A549 (cell line): ENCODE measurements at regions not wholly inside any gene's neighbourhood (a gene's known extent, or its start where the extent isn't known, plus 50 kb on each side); places are given as distances from the start of the nearest gene placed in this dataset.
A peak's percentile ranks its signal among the peaks of the same experiment; 100 is the strongest.

Experiments
- ATAC-seq, 2 experiments: fragments of 200-7000 bp in 1 of 2; fragments of >200 bp in 1 of 2; cut with Nextera tagmentation in 1 of 2; cut with Tn5 transposase in 1 of 2; 3 replicates each; pipeline versions ENCODE4 v1.8.0 to v1.9.1; 2018 to 2020; ENCODE audit warnings: mild to moderate bottlenecking in 1 of 2, moderate library complexity in 1 of 2
- CTCF ChIA-PET: fragments of 300-600 bp; sonication (Branson Sonifier 250); formaldehyde crosslinking; extraction: SDS; loops from one replicate; lab custom pipeline; 2021; ENCODE audit warnings: antibody characterized with exemption, inconsistent platforms; lab: Yijun Ruan, JAX
- POLR2A ChIA-PET: fragments of 350-600 bp; formaldehyde crosslinking; extraction: SDS; loops from one replicate; lab custom pipeline; 2021; ENCODE audit warnings: antibody characterized with exemption, inconsistent platforms; lab: Yijun Ruan, JAX
- DNase-seq, 2 experiments: peaks; one replicate each; pipeline versions ENCODE4 v3.0.0 to v3.0.0-alpha.2; 2011 to 2016; ENCODE audit warnings: low read depth in 1 of 2, low spot score in 1 of 2
- FAIRE-seq: peaks from 2 replicates; lab custom pipeline; 2011; peaks lifted over from hg19 to GRCh38; lab: Jason Lieb, UNC
- H3K27ac ChIP-seq, 2 experiments: fragments of >200 bp; sonication (Bioruptor Twin); formaldehyde crosslinking; 3 replicates each; pipeline ENCODE4 v1.5.1; 2016 to 2017
- H3K4me1 ChIP-seq: fragments of >200 bp; sonication (Bioruptor Twin); formaldehyde crosslinking; 3 replicates; pipeline ENCODE4 v1.6.1; 2016
- H3K4me2 ChIP-seq: fragments of >200 bp; sonication (Bioruptor Twin); formaldehyde crosslinking; 3 replicates; pipeline ENCODE4 v1.6.1; 2016
- H3K4me3 ChIP-seq: fragments of >200 bp; sonication (Bioruptor Twin); formaldehyde crosslinking; 3 replicates; pipeline ENCODE4 v1.5.1; 2016
- H3K9me3 ChIP-seq: fragments of >200 bp; sonication (Bioruptor Twin); formaldehyde crosslinking; 3 replicates; pipeline ENCODE4 v1.6.1; 2016
- ATOH8 ChIP-seq: fragments of 250-450 bp; sonication (Bioruptor Pico); IDR thresholded peaks from 2 replicates; pipeline ENCODE4 v1.5.0; 2020; ENCODE audit warnings: low read depth, mild to moderate bottlenecking, moderate library complexity
- BCL3 ChIP-seq: fragments of >200 bp; sonication (Bioruptor Twin); formaldehyde crosslinking; IDR thresholded peaks from 3 replicates; pipeline ENCODE4 v1.6.1; 2016
- BHLHE40 ChIP-seq: IDR thresholded peaks from 2 replicates; pipeline ENCODE4 v1.6.1; 2012; ENCODE audit warnings: low read depth, low read length, inconsistent platforms
- CBX2 ChIP-seq: fragments of 200-600 bp; sonication (generic); IDR thresholded peaks from 2 replicates; pipeline ENCODE4 v1.6.1; 2016; ENCODE audit warnings: low read depth, mild to moderate bottlenecking, borderline replicate concordance
- CBX8 ChIP-seq: fragments of 200-600 bp; sonication (generic); IDR thresholded peaks from 2 replicates; pipeline ENCODE4 v1.6.1; 2016
- CEBPB ChIP-seq, 2 experiments: fragments of >200 bp in 1 of 2; sonication (Bioruptor Twin) in 1 of 2; formaldehyde crosslinking in 1 of 2; IDR thresholded peaks; 2 replicates each; pipeline ENCODE4 v1.6.1; 2012 to 2016
- CTCF ChIP-seq: fragments of >200 bp; sonication (Bioruptor Twin); formaldehyde crosslinking; IDR thresholded peaks from 3 replicates; pipeline ENCODE4 v1.5.1; 2016
- ESRRA ChIP-seq: fragments of 150-350 bp; IDR thresholded peaks from 2 replicates; pipeline ENCODE4 v1.6.1; 2014; ENCODE audit warnings: mild to moderate bottlenecking, low read length, borderline replicate concordance
- FOXS1 ChIP-seq: fragments of 250-450 bp; sonication (Bioruptor Pico); IDR thresholded peaks from 2 replicates; pipeline ENCODE4 v1.5.0; 2020; ENCODE audit warnings: mild to moderate bottlenecking, moderate library complexity
- HDAC2 ChIP-seq: fragments of 200-600 bp; sonication (generic); IDR thresholded peaks from 2 replicates; pipeline ENCODE4 v1.6.1; 2016
- HES2 ChIP-seq: fragments of >200 bp; sonication (Bioruptor Twin); formaldehyde crosslinking; IDR thresholded peaks from 2 replicates; pipeline ENCODE4 v1.6.1; 2016
- HEYL ChIP-seq: fragments of 250-450 bp; sonication (Bioruptor Pico); IDR thresholded peaks from 2 replicates; pipeline ENCODE4 v1.8.0; 2021; ENCODE audit warnings: mild to moderate bottlenecking, moderate library complexity
- JUNB ChIP-seq: fragments of >200 bp; sonication (Bioruptor Twin); formaldehyde crosslinking; IDR thresholded peaks from 2 replicates; pipeline ENCODE4 v1.6.1; 2016
- KDM1A ChIP-seq: fragments of 200-600 bp; sonication (generic); IDR thresholded peaks from 2 replicates; pipeline ENCODE4 v1.6.1; 2016; ENCODE audit warnings: low read depth, mild to moderate bottlenecking
- KDM5A ChIP-seq: fragments of 200-600 bp; sonication (generic); IDR thresholded peaks from 2 replicates; pipeline ENCODE4 v1.6.1; 2016; ENCODE audit warnings: antibody characterized with exemption, mild to moderate bottlenecking
- MAX ChIP-seq: IDR thresholded peaks from 2 replicates; pipeline ENCODE4 v1.6.1; 2012
- NR3C1 ChIP-seq: fragments of >200 bp; sonication (Bioruptor Twin); formaldehyde crosslinking; IDR thresholded peaks from 3 replicates; pipeline ENCODE4 v1.6.1; 2017
- PHF8 ChIP-seq: fragments of 200-600 bp; sonication (generic); IDR thresholded peaks from 2 replicates; pipeline ENCODE4 v1.6.1; 2016; ENCODE audit warnings: low read depth, mild to moderate bottlenecking, antibody characterized with exemption, moderate library complexity, borderline replicate concordance
- POLR2AphosphoS2 ChIP-seq: conservative IDR thresholded peaks from 2 replicates; pipeline ENCODE4 v1.6.1; 2012; ENCODE audit warnings: low read length, improper control_type of control experiment, inconsistent platforms
- RARB ChIP-seq: fragments of 250-450 bp; sonication (Bioruptor Pico); IDR thresholded peaks from 2 replicates; pipeline ENCODE4 v1.8.0; 2021; ENCODE audit warnings: mild to moderate bottlenecking, moderate library complexity
- SMC3 ChIP-seq: fragments of >200 bp; sonication (Bioruptor Twin); formaldehyde crosslinking; IDR thresholded peaks from 3 replicates; pipeline ENCODE4 v1.6.1; 2018; ENCODE audit warnings: inconsistent platforms
- TP53 ChIP-seq: fragments of 250-450 bp; sonication (Bioruptor Pico); IDR thresholded peaks from 2 replicates; pipeline ENCODE4 v1.5.0; 2021; ENCODE audit warnings: mild to moderate bottlenecking, moderate library complexity
- ZSCAN20 ChIP-seq: fragments of 250-450 bp; sonication (Bioruptor Pico); IDR thresholded peaks from 2 replicates; pipeline ENCODE4 v1.8.0; 2022; ENCODE audit warnings: mild to moderate bottlenecking, moderate library complexity
- WGBS: methylation state at CpG from one replicate; pipeline ENCODE4 v1.1.6; 2017; ENCODE audit errors: missing lambda C conversion rate; 5-methylcytosine and 5-hydroxymethylcytosine counted together

- Histone ChIP-seq H3K4me2 (no peak overlapping the region), H3K4me3 (no peak overlapping the region), H3K4me1 (peaks cover 9% of the 10 kb centered on the region; the same call in 2 of the 3 replicates), H3K9me3 (no peaks in the 10 kb centered on the region), H3K27ac (no peak overlapping the region)
- DNase-seq (no peak), ATAC-seq (no peak), FAIRE-seq (no peak)
- TF ChIP-seq BCL3: no peak
- TF ChIP-seq HEYL (CRISPR knock-in tag): no peak
- no peak for TF ChIP-seq ATOH8 (CRISPR knock-in tag)
- TF ChIP-seq KDM5A: no peak
- TF ChIP-seq CBX8: no peak
- TF ChIP-seq MAX: no peak
- TF ChIP-seq ESRRA: no peak
- TF ChIP-seq NR3C1: no peak
- 6% methylated on average over 2 of the region's 2 CpGs for WGBS
- ChIA-PET POLR2A (no interaction called here), CTCF (interaction anchor here (0.8 to 1.1 kb wide), 2 partner anchors 9 to 243 kb away, joined by 3 read pairs; no protein-coding TSS in a partner anchor)
Observed at GRCh38 chr5:158419186-158419585, 560.2 kb upstream of the CLINT1 start.

- POLR2A ChIA-PET: no interaction called here
- peak overlapping the region; percentile 27; the same call in 1 of the 3 replicates for H3K4me2 ChIP-seq
- 4% methylated on average over 1 of the region's 1 CpG for WGBS
Observed at GRCh38 chr5:158414780-158415179, 555.8 kb upstream of the CLINT1 start.

GRCh38 chr5:158414333-158414762 lies 555.4 kb upstream of the CLINT1 start:
- Histone ChIP-seq H3K4me3 (no peak overlapping the region), H3K4me2 (peak overlapping the region; percentile 27; the same call in 1 of the 3 replicates), H3K9me3 (no peaks in the 10 kb centered on the region), H3K27ac (no peak overlapping the region), H3K4me1 (peaks cover 9% of the 10 kb centered on the region; the same call in 2 of the 3 replicates)
- ATAC-seq (0 out of 6 replicates have a peak, but pooled peaks of 1 of the 2 experiments have one; percentile 13), FAIRE-seq (no peak), DNase-seq (no peak)
- ChIA-PET CTCF (no interaction called here), POLR2A (no interaction called here)
- WGBS: 12% methylated on average over 3 of the region's 3 CpGs
- no peak for TF ChIP-seq BCL3
- TF ChIP-seq ZSCAN20 (CRISPR knock-in tag): no peak
- no peak for TF ChIP-seq RARB (CRISPR knock-in tag)

More at GRCh38 chr5:158414780-158415179, 555.8 kb upstream of the CLINT1 start:
- H3K4me1 ChIP-seq: peaks cover 9% of the 10 kb centered on the region; the same call in 2 of the 3 replicates
- CTCF ChIA-PET: no interaction called here
- H3K9me3 ChIP-seq: no peaks in the 10 kb centered on the region
- H3K27ac ChIP-seq: no peak overlapping the region
- peak in 1 of 2 experiments; percentile 16 for DNase-seq
- TF ChIP-seq HES2 (no peak), TP53 (no peak), POLR2AphosphoS2 (no peak), KDM1A (no peak), CBX2 (no peak), HEYL (CRISPR knock-in tag) (no peak), KDM5A (no peak), CTCF (no peak), SMC3 (no peak), FOXS1 (CRISPR knock-in tag) (no peak), NR3C1 (no peak), CEBPB (IDR thresholded peaks at IDR 0.05) (no peak), RARB (CRISPR knock-in tag) (no peak), PHF8 (no peak), HDAC2 (no peak), JUNB (no peak), BHLHE40 (no peak)
- ATAC-seq: peak in 1 of 2 experiments; percentile 24; a peak in 2 of 6 replicates
- no peak overlapping the region for H3K4me3 ChIP-seq
- peak; percentile 65 for FAIRE-seq
